Neural cell (in vitro differentiated cells): ENCODE measurements at regions not wholly inside any gene's neighbourhood (a gene's known extent, or its start where the extent isn't known, plus 50 kb on each side); places are given as distances from the start of the nearest gene placed in this dataset.

Experiments used
- CTCF ChIP-seq: fragments of 450-650 bp; IDR thresholded peaks from 2 replicates; pipeline ENCODE4 v1.5.1; 2014; ENCODE audit warnings: antibody characterized with exemption, mild to moderate bottlenecking, moderate library complexity; ENCODE audit not compliant: poor library complexity, severe bottlenecking
- EZH2 ChIP-seq: fragments of 200-600, 300-800 bp; shearing (Covaris generic), sonication (generic); IDR thresholded peaks from 2 replicates; pipeline ENCODE4 v1.6.1; 2014; ENCODE audit warnings: antibody characterized with exemption, low read length, borderline replicate concordance, mild to moderate bottlenecking; ENCODE audit not compliant: insufficient read depth, poor library complexity, severe bottlenecking
- POLR2AphosphoS5 ChIP-seq: IDR thresholded peaks from 2 replicates; pipeline ENCODE4 v1.6.1; 2012
- RAD21 ChIP-seq: fragments of 450-650 bp; conservative IDR thresholded peaks from 2 replicates; pipeline ENCODE4 v1.6.1; 2014; ENCODE audit warnings: antibody characterized with exemption, mild to moderate bottlenecking, moderate library complexity
- TAF1 ChIP-seq: IDR thresholded peaks from 2 replicates; pipeline ENCODE4 v1.6.1; 2012; ENCODE audit warnings: low read depth

- TF ChIP-seq CTCF (no peak), POLR2AphosphoS5 (no peak), EZH2 (no peak), TAF1 (no peak), RAD21 (no peak)
Measured at GRCh38 chr3:117080872-117081271, 371.3 kb downstream of the TUSC7 start.
